SH-SY5Y (cell line): ENCODE measurements at regions not wholly inside any gene's neighbourhood (a gene's known extent, or its start where the extent isn't known, plus 50 kb on each side); places are given as distances from the start of the nearest gene placed in this dataset.

Source experiments
- GATA2 ChIP-seq: IDR thresholded peaks from 2 replicates; pipeline ENCODE4 v1.6.1; 2011; ENCODE audit warnings: mild to moderate bottlenecking, low read depth, low read length
- GATA3 ChIP-seq: IDR thresholded peaks from 2 replicates; pipeline ENCODE4 v1.6.1; 2011; ENCODE audit warnings: low read depth, mild to moderate bottlenecking, low read length, moderate library complexity

DNA sequence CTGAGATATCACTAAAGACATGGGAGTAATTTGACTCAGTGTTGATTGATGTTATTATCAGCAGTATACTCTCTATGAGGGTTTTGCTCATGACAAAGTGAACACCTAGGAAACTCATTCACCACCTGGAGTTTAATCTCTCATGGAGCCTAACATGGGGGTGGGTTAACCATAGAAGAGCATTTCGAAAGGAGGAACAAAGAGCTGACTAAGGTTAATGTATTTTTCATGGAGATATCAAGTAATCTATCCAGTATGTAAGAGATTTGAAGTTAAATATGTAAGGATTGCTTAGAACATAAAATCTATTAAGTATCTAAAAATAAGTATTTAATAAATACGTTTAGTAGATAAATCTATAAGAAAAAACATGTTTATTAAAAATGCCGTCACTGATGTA is 917.8 kb downstream of the EPHA4 start:
- TF ChIP-seq GATA2 (no peak), GATA3 (no peak)
